Caco-2 (cell line): ENCODE measurements at regions not wholly inside any gene's neighbourhood (a gene's known extent, or its start where the extent isn't known, plus 50 kb on each side); places are given as distances from the start of the nearest gene placed in this dataset.

Experiments used
- BruUV-seq: library from RNA; stranded (reverse); fragments of 400-500 nt; replicated peaks from 2 replicates; lab custom pipeline; 2021; lab: Mats Ljungman, UMichigan
- CTCF ChIA-PET: fragments of 300-600 bp; sonication (Branson Sonifier 250); formaldehyde crosslinking; loops from one replicate; lab custom pipeline; 2022; ENCODE audit warnings: antibody characterized with exemption; lab: Charles Lee
- POLR2A ChIA-PET: fragments of 300-600 bp; sonication (Branson Sonifier 250); formaldehyde crosslinking; loops from one replicate; lab custom pipeline; 2022; ENCODE audit warnings: antibody characterized with exemption; lab: Charles Lee
- DNase-seq, 2 experiments: peaks; one replicate each; pipeline versions ENCODE4 v3.0.0 to v3.0.0-alpha.2; 2020 to 2022
- H3K27me3 ChIP-seq: replicated peaks from 2 replicates; pipeline ENCODE4 v1.6.0; 2011; ENCODE audit warnings: low read length; ENCODE audit not compliant: control insufficient read depth, insufficient read depth
- H3K36me3 ChIP-seq: 2 replicates; pipeline ENCODE4 v1.5.1; 2011; ENCODE audit warnings: low read length; ENCODE audit not compliant: control insufficient read depth, insufficient read depth
- H3K4me1 ChIP-seq: fragments of 250-450 bp; sonication (Bioruptor Pico); 2 replicates; pipeline ENCODE4 v1.5.1; 2020; ENCODE audit warnings: mild to moderate bottlenecking
- H3K4me3 ChIP-seq: 2 replicates; pipeline ENCODE4 v1.5.1; 2011; ENCODE audit warnings: low read depth, mild to moderate bottlenecking, control low read depth, low read length
- H3K9me3 ChIP-seq: fragments of 250-450 bp; sonication (Bioruptor Pico); 2 replicates; pipeline ENCODE4 v1.5.1; 2020; ENCODE audit warnings: mild to moderate bottlenecking, moderate library complexity
- H3K27ac Mint-ChIP-seq: one replicate; pipeline ENCODE4 v1.8.0; 2022; ENCODE audit warnings: mixed read lengths; ENCODE audit not compliant: unreplicated experiment
- H3K27me3 Mint-ChIP-seq: one replicate; pipeline ENCODE4 v1.8.0; 2022; ENCODE audit warnings: mixed read lengths; ENCODE audit not compliant: insufficient read depth, unreplicated experiment
- H3K36me3 Mint-ChIP-seq: one replicate; pipeline ENCODE4 v1.8.0; 2022; ENCODE audit warnings: mild to moderate bottlenecking, mixed read lengths; ENCODE audit not compliant: insufficient read depth, unreplicated experiment
- H3K4me1 Mint-ChIP-seq: one replicate; pipeline ENCODE4 v1.8.0; 2022; ENCODE audit warnings: low read depth, mixed read lengths; ENCODE audit not compliant: unreplicated experiment
- H3K4me3 Mint-ChIP-seq: one replicate; pipeline ENCODE4 v1.8.0; 2022; ENCODE audit warnings: mild to moderate bottlenecking, moderate library complexity, mixed read lengths; ENCODE audit not compliant: unreplicated experiment
- H3K9me3 Mint-ChIP-seq: one replicate; pipeline ENCODE4 v1.8.0; 2022; ENCODE audit warnings: mixed read lengths; ENCODE audit not compliant: unreplicated experiment
- intact Hi-C: fragments of 100-400 bp; cut with micrococcal nuclease; formaldehyde crosslinking; loops from one replicate; pipeline ENCODE4 v1.10.0; 2022; ENCODE audit not compliant: unreplicated experiment
- TF ChIP-seq, protein P1 (sequence below), 2 experiments: fragments of 200-600 bp in 1 of 2; IDR thresholded peaks; 1 replicate in 1 of 2; 2 replicates in 1 of 2; pipeline versions ENCODE4 v1.5.1 to v1.8.0; 2011 to 2022; ENCODE audit warnings: antibody characterized with exemption in 1 of 2, control low read depth in 1 of 2, inconsistent platforms in 1 of 2, low read depth in 1 of 2, low read length in 1 of 2, mild to moderate bottlenecking in 1 of 2, moderate library complexity in 1 of 2; ENCODE audit not compliant: insufficient read depth in 1 of 2, severe bottlenecking in 1 of 2, unreplicated experiment in 1 of 2

DNA sequence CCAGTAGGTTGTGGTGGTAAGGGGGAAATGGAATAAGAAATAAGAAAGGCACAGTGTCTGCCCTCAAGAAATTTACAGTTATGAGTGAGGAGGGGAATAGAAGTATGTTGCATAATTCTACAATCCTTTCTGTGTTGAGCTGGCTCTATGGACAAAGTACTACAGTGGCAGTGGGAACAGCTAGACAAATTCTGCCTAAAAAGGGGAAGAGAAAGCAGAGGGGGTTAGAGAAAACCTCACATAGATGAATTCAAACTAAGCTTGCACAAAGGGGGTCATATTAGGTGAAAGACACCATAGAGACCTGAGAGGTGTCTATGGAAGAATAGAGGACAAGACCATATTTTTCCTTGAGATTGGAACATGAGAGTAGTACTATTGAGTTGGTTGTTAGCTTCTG, 146.9 kb upstream of the VGLL2 start:
- H3K4me1 ChIP-seq: no peaks in the 10 kb centered on the region
- Mint-ChIP-seq H3K9me3 (no peaks in the 10 kb centered on the region), H3K27ac (no peak overlapping the region), H3K4me1 (no peaks in the 10 kb centered on the region), H3K4me3 (no peak overlapping the region), H3K27me3 (no peaks in the 10 kb centered on the region), H3K36me3 (no peaks in the 10 kb centered on the region)
- TF ChIP-seq, protein P1, sequence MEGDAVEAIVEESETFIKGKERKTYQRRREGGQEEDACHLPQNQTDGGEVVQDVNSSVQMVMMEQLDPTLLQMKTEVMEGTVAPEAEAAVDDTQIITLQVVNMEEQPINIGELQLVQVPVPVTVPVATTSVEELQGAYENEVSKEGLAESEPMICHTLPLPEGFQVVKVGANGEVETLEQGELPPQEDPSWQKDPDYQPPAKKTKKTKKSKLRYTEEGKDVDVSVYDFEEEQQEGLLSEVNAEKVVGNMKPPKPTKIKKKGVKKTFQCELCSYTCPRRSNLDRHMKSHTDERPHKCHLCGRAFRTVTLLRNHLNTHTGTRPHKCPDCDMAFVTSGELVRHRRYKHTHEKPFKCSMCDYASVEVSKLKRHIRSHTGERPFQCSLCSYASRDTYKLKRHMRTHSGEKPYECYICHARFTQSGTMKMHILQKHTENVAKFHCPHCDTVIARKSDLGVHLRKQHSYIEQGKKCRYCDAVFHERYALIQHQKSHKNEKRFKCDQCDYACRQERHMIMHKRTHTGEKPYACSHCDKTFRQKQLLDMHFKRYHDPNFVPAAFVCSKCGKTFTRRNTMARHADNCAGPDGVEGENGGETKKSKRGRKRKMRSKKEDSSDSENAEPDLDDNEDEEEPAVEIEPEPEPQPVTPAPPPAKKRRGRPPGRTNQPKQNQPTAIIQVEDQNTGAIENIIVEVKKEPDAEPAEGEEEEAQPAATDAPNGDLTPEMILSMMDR (IDR thresholded peaks at IDR 0.05; ENCODE audit: insufficient read depth in 1 of 2, low read depth in 1 of 2, low read length in 1 of 2, severe bottlenecking in 1 of 2, unreplicated experiment in 1 of 2): no peak
- H3K4me3 ChIP-seq: no peak overlapping the region
- H3K36me3 ChIP-seq: no peaks in the 10 kb centered on the region
- BruUV-seq: no TSS peak
- no peaks in the 10 kb centered on the region for H3K27me3 ChIP-seq
- DNase-seq: no peak
- intact Hi-C loops: no loop called here
- POLR2A ChIA-PET: no interaction called here
- H3K9me3 ChIP-seq: no peaks in the 10 kb centered on the region
- CTCF ChIA-PET: no interaction called here

DNA sequence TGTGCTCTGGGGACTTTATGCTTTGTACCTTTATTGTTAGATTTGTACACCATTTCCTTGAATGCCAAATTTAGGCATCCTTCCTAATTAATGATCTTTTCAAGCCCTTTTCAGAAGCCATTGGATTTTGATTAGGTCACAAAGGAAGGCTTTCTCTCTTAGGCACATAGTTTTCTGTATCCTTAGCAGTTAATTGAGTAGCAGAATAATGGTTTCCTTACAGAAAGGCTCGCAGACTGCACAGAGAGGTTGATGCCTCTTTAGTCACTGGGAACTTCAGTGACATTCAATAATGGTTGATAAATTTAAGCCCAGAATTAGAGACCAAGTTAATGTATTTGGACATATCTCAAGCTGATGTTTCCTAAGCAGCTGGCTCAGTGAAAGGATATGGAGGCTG, 139.1 kb upstream of the VGLL2 start:
- Mint-ChIP-seq H3K36me3 (no peaks in the 10 kb centered on the region), H3K4me1 (no peaks in the 10 kb centered on the region), H3K27me3 (peaks cover 3% of the 10 kb centered on the region), H3K4me3 (no peak overlapping the region), H3K9me3 (no peaks in the 10 kb centered on the region), H3K27ac (no peak overlapping the region)
- intact Hi-C loops: no loop called here
- Histone ChIP-seq H3K27me3 (no peaks in the 10 kb centered on the region), H3K36me3 (no peaks in the 10 kb centered on the region), H3K4me1 (no peaks in the 10 kb centered on the region), H3K4me3 (no peak overlapping the region), H3K9me3 (no peaks in the 10 kb centered on the region)
- TF ChIP-seq, protein P1 (IDR thresholded peaks at IDR 0.05; ENCODE audit: insufficient read depth in 1 of 2, low read depth in 1 of 2, low read length in 1 of 2, severe bottlenecking in 1 of 2, unreplicated experiment in 1 of 2): no peak
- ChIA-PET CTCF (no interaction called here), POLR2A (no interaction called here)
- no TSS peak for BruUV-seq
- no peak for DNase-seq

DNA sequence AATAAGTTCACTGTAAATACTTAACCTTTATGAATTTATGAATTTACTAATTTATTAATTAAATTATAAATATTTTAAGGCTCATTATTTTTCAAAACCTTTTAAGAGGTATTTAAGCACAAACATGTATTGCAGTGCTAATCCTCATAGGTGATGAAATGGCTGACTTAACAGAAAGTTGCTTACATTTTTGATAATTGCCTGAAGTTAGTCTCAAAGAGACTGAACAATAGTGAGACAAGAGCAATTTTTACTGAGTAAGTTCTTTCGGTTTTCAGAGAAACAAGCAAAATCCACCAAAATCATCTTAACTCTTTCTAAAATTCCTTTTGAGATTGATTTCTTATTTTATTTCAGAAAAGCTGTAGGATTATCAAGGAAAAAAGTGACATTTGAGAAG, 137.3 kb upstream of the VGLL2 start:
- Mint-ChIP-seq H3K36me3 (no peaks in the 10 kb centered on the region), H3K4me3 (no peak overlapping the region), H3K9me3 (no peaks in the 10 kb centered on the region), H3K27me3 (peaks cover 3% of the 10 kb centered on the region), H3K4me1 (no peaks in the 10 kb centered on the region), H3K27ac (no peak overlapping the region)
- CTCF ChIA-PET: no interaction called here
- TF ChIP-seq, protein P1 (IDR thresholded peaks at IDR 0.05; ENCODE audit: insufficient read depth in 1 of 2, low read depth in 1 of 2, low read length in 1 of 2, severe bottlenecking in 1 of 2, unreplicated experiment in 1 of 2): no peak
- no peaks in the 10 kb centered on the region for H3K9me3 ChIP-seq
- H3K36me3 ChIP-seq: no peaks in the 10 kb centered on the region
- H3K4me3 ChIP-seq: no peak overlapping the region
- BruUV-seq: no TSS peak
- intact Hi-C loops: no loop called here
- H3K4me1 ChIP-seq: no peaks in the 10 kb centered on the region
- DNase-seq: no peak
- no peaks in the 10 kb centered on the region for H3K27me3 ChIP-seq
- POLR2A ChIA-PET: no interaction called here
